AG04449 (cell line): ENCODE measurements at regions not wholly inside any gene's neighbourhood (a gene's known extent, or its start where the extent isn't known, plus 50 kb on each side); places are given as distances from the start of the nearest gene placed in this dataset.

Experiments used
- CTCF ChIA-PET: fragments of 350-600 bp; formaldehyde crosslinking; extraction: SDS; loops from one replicate; lab custom pipeline; 2021; ENCODE audit warnings: antibody characterized with exemption; lab: Yijun Ruan, JAX
- POLR2A ChIA-PET: fragments of 400-600, 350-600 bp; formaldehyde crosslinking; extraction: SDS; loops from one replicate; lab custom pipeline; 2020; ENCODE audit warnings: antibody characterized with exemption, inconsistent platforms; lab: Yijun Ruan, JAX
- DNase-seq: peaks from one replicate; pipeline ENCODE4 v3.0.0-alpha.2; 2010; ENCODE audit warnings: low read depth, low spot score
- H3K4me3 ChIP-seq: 2 replicates; pipeline ENCODE4 v1.5.1; 2011; ENCODE audit warnings: low read depth, mild to moderate bottlenecking, control low read depth, low read length
- TF ChIP-seq, protein P1 (sequence below): IDR thresholded peaks from one replicate; pipeline ENCODE4 v1.5.1; 2011; ENCODE audit warnings: mild to moderate bottlenecking, moderate library complexity, low read length, control low read depth, inconsistent platforms; ENCODE audit not compliant: insufficient read depth; ENCODE audit errors: missing control alignments

DNA sequence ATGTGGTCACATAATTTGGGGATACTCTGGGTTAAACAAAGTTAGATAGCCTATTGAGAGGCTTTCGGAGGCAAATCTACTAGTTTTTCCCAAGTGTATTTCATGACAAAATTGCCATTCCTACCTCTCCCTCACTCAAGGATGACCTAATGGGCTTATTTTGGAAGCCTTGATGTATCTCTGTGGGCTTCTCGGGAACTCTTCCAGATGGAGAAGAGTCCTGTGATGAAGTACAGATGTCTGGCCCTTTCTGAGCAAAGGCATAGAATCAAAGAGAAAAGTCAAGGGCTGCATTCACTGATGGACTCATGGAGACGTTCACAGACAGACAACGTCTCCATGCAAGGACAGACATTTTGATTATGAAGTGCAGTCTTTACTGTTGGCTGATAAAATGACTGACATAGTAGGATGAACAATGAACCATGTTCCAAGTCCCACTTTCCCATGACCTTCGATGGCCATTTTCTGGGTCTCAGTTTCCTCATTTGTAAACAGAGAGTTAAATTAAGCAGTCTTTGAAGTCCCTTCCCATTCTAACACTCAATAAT lies 347.2 kb upstream of the CD180 start:
- no peak for DNase-seq
- H3K4me3 ChIP-seq: no peak overlapping the region
- POLR2A ChIA-PET: no interaction called here
- CTCF ChIA-PET: no interaction called here
- TF ChIP-seq, protein P1, sequence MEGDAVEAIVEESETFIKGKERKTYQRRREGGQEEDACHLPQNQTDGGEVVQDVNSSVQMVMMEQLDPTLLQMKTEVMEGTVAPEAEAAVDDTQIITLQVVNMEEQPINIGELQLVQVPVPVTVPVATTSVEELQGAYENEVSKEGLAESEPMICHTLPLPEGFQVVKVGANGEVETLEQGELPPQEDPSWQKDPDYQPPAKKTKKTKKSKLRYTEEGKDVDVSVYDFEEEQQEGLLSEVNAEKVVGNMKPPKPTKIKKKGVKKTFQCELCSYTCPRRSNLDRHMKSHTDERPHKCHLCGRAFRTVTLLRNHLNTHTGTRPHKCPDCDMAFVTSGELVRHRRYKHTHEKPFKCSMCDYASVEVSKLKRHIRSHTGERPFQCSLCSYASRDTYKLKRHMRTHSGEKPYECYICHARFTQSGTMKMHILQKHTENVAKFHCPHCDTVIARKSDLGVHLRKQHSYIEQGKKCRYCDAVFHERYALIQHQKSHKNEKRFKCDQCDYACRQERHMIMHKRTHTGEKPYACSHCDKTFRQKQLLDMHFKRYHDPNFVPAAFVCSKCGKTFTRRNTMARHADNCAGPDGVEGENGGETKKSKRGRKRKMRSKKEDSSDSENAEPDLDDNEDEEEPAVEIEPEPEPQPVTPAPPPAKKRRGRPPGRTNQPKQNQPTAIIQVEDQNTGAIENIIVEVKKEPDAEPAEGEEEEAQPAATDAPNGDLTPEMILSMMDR: no peak

DNA sequence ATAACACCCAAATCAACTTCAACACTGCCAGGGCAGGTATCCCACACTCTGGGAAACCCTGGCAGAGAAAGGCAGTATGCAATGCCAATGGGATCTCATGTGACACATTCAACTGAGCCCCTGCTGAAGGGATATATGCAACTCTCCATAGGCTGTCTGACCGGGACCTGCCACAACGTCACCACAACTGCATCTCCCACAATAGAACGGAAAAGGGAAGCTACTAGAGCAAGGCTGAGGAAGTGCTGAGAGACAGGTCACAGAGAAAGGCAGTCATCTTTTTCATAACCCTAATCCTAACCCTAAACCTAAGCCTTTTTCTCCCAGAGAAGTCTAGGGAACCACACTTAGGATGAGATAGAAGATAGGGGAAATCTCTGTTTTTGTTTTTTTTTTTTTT lies 345.9 kb upstream of the CD180 start:
- ChIA-PET CTCF (no interaction called here), POLR2A (no interaction called here)
- no peak overlapping the region for H3K4me3 ChIP-seq
- DNase-seq: no peak
- TF ChIP-seq, protein P1: no peak

DNA sequence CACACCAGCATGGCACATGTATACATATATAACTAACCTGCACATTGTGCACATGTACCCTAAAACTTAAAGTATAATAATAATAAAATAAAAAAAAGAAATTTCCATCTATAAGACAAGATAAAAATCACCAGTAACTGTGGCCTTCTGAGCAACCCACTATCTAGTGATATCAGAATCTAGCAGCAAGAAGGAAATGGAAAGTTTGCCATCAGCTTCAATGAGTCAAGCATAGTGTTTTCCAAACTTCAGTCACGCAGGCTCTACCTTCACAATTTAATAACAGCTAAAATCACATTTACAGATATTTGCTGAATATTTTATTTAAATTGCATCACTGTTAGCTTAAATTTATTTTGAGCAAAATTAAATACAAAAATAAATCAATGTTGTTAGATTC lies 345.3 kb upstream of the CD180 start:
- H3K4me3 ChIP-seq: no peak overlapping the region
- DNase-seq: no peak
- CTCF ChIA-PET: no interaction called here
- TF ChIP-seq, protein P1: no peak
- POLR2A ChIA-PET: no interaction called here

GRCh38 chr5:67538855-67539506 lies 342.4 kb upstream of the CD180 start:
- DNase-seq: no peak
- TF ChIP-seq, protein P1: no peak
- CTCF ChIA-PET: no interaction called here
- POLR2A ChIA-PET: no interaction called here
- no peak overlapping the region for H3K4me3 ChIP-seq

DNA sequence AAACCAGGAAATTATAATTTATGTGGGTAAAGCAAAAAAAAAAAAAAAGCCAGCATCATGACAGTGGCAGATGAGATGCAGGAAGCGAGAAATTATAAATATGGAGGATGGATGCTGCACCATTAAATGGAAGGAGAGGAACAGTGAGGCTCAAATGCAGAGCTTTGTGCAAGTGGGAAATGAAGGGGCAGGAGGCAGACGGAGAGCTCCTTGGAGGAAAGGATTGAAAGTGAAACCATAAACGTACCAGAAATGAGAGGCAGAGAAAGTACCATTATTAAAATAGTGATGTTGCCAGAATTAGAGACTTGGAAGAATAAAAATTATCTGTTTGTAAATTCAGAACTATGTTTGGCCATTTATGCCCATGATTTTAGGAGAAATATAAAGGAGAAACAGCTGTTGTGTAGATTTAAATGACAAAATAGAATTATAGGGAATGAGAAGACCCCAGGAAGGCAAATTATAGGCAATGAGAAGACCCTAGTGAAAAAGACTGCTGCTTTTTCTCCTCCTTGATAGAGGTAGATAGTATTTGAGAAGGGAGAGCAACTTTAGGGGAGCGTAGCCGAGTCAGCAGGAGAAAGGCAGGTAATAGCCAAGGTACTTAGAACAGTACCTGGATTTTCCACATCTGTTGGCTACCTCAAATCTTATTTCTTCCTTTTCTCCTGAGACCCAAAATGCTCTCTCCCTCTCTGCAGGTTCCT lies 341.0 kb upstream of the CD180 start:
- no peak overlapping the region for H3K4me3 ChIP-seq
- DNase-seq: no peak
- POLR2A ChIA-PET: no interaction called here
- TF ChIP-seq, protein P1: no peak
- CTCF ChIA-PET: no interaction called here

DNA sequence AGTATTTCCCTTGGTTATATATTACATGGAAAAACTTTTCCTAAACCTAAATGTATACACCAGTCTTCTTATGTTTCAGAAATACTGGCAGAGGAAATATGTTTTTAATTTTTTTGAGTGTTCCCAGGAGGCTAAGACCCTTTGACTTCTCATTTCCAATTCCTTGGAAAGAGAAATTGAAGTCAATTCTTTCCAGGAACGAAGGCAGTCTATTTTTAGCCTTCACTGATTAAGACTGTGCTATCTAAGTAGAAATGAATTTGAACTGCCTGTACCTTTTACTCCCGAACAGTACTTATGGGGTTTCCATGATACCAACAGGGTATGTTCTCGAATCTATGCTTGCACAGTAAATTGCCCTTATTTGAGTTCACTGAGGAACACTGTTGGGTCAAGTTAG lies 340.3 kb upstream of the CD180 start:
- no peak overlapping the region for H3K4me3 ChIP-seq
- POLR2A ChIA-PET: no interaction called here
- TF ChIP-seq, protein P1: no peak
- DNase-seq: no peak
- CTCF ChIA-PET: no interaction called here
